B cell (primary cell): ENCODE measurements at regions not wholly inside any gene's neighbourhood (a gene's known extent, or its start where the extent isn't known, plus 50 kb on each side); places are given as distances from the start of the nearest gene placed in this dataset.

Source experiments
- CTCF ChIP-seq: fragments of 200-600 bp; IDR thresholded peaks from one replicate; pipeline ENCODE4 v1.8.0; 2022; ENCODE audit warnings: antibody characterized with exemption, mild to moderate bottlenecking
- EZH2 ChIP-seq: IDR thresholded peaks from 2 replicates; pipeline ENCODE4 v1.6.1; 2012; ENCODE audit warnings: borderline replicate concordance, low read depth, mild to moderate bottlenecking, moderate library complexity, low read length; ENCODE audit not compliant: insufficient read depth, poor library complexity, severe bottlenecking

- TF ChIP-seq CTCF: no peak
- no peak for TF ChIP-seq EZH2
Measured at GRCh38 chr2:222130855-222131254, 167.9 kb downstream of the PAX3 start.
